H9 (cell line): ENCODE measurements at regions not wholly inside any gene's neighbourhood (a gene's known extent, or its start where the extent isn't known, plus 50 kb on each side); places are given as distances from the start of the nearest gene placed in this dataset.

Experiments
- DNase-seq: peaks from one replicate; pipeline ENCODE4 v3.0.0-alpha.2; 2017
- H2AFZ ChIP-seq: one replicate; pipeline ENCODE4 v1.6.1; 2013; ENCODE audit warnings: mild to moderate bottlenecking, low read length, control low read depth, moderate library complexity
- H2AK5ac ChIP-seq: 2 replicates; pipeline ENCODE4 v1.6.1; 2013; ENCODE audit warnings: low read length, control low read depth, mixed read lengths; ENCODE audit not compliant: insufficient read length
- H2BK120ac ChIP-seq: one replicate; pipeline ENCODE4 v1.6.1; 2013; ENCODE audit warnings: low read depth, mild to moderate bottlenecking, low read length, control low read depth, inconsistent platforms; ENCODE audit not compliant: poor library complexity, severe bottlenecking
- H2BK12ac ChIP-seq: 2 replicates; pipeline ENCODE4 v1.6.1; 2013; ENCODE audit warnings: low read length, control low read depth, mixed read lengths, low read depth; ENCODE audit not compliant: insufficient read length
- H2BK15ac ChIP-seq: 2 replicates; pipeline ENCODE4 v1.6.1; 2013; ENCODE audit warnings: low read depth, low read length, control low read depth
- H2BK20ac ChIP-seq: one replicate; pipeline ENCODE4 v1.6.1; 2013; ENCODE audit warnings: low read depth, mild to moderate bottlenecking, low read length, control low read depth, inconsistent platforms; ENCODE audit not compliant: poor library complexity, severe bottlenecking
- H2BK5ac ChIP-seq: 2 replicates; pipeline ENCODE4 v1.6.1; 2013; ENCODE audit warnings: low read length, control low read depth, mixed read lengths; ENCODE audit not compliant: insufficient read length
- H3K14ac ChIP-seq: 2 replicates; pipeline ENCODE4 v1.6.1; 2013; ENCODE audit warnings: low read length, control low read depth; ENCODE audit not compliant: insufficient read depth
- H3K18ac ChIP-seq: 2 replicates; pipeline ENCODE4 v1.6.1; 2013; ENCODE audit warnings: low read depth, mild to moderate bottlenecking, mixed read lengths, low read length, control low read depth; ENCODE audit not compliant: insufficient read length
- H3K23ac ChIP-seq: 2 replicates; pipeline ENCODE4 v1.6.1; 2013; ENCODE audit warnings: low read length, control low read depth, mixed read lengths, low read depth; ENCODE audit not compliant: insufficient read length
- H3K23me2 ChIP-seq: 2 replicates; pipeline ENCODE4 v1.6.1; 2013; ENCODE audit warnings: low read depth, mild to moderate bottlenecking, mixed read lengths, low read length, control low read depth; ENCODE audit not compliant: insufficient read length, poor library complexity, severe bottlenecking
- H3K27ac ChIP-seq: 2 replicates; pipeline ENCODE4 v1.5.1; 2013; ENCODE audit warnings: low read length, control low read depth, mixed read lengths, low read depth; ENCODE audit not compliant: insufficient read length
- H3K27me3 ChIP-seq: 2 replicates; pipeline ENCODE4 v1.6.1; 2013; ENCODE audit warnings: low read length, control low read depth, inconsistent platforms; ENCODE audit not compliant: insufficient read depth
- H3K4ac ChIP-seq: 2 replicates; pipeline ENCODE4 v1.6.1; 2013; ENCODE audit warnings: low read depth, mild to moderate bottlenecking, control low read depth, inconsistent platforms, low read length, moderate library complexity
- H3K4me1 ChIP-seq: 2 replicates; pipeline ENCODE4 v1.6.1; 2013; ENCODE audit warnings: low read length, control low read depth, inconsistent platforms; ENCODE audit not compliant: insufficient read depth
- H3K4me2 ChIP-seq: 2 replicates; pipeline ENCODE4 v1.6.1; 2013; ENCODE audit warnings: low read length, control low read depth, mixed read lengths; ENCODE audit not compliant: insufficient read length, insufficient read depth
- H3K56ac ChIP-seq: 2 replicates; pipeline ENCODE4 v1.6.1; 2013; ENCODE audit warnings: low read depth, mild to moderate bottlenecking, mixed read lengths, low read length, control low read depth; ENCODE audit not compliant: insufficient read length
- H3K79me1 ChIP-seq: 2 replicates; pipeline ENCODE4 v1.6.1; 2013; ENCODE audit warnings: low read depth, mild to moderate bottlenecking, moderate library complexity, low read length, control low read depth, inconsistent platforms; ENCODE audit not compliant: insufficient read depth, poor library complexity, severe bottlenecking
- H3K79me2 ChIP-seq: 2 replicates; pipeline ENCODE4 v1.6.1; 2013; ENCODE audit warnings: low read length, control low read depth, inconsistent platforms; ENCODE audit not compliant: insufficient read depth
- H3K9ac ChIP-seq: 2 replicates; pipeline ENCODE4 v1.6.1; 2013; ENCODE audit warnings: low read length, control low read depth, mixed read lengths; ENCODE audit not compliant: insufficient read length; ENCODE audit errors: extremely low read depth
- H3K9me3 ChIP-seq: one replicate; pipeline ENCODE4 v1.6.1; 2013; ENCODE audit warnings: low read depth, low read length, inconsistent platforms; ENCODE audit not compliant: control insufficient read depth
- H3T11ph ChIP-seq: one replicate; pipeline ENCODE4 v1.6.1; 2013; ENCODE audit warnings: mild to moderate bottlenecking, low read length, control low read depth, inconsistent platforms
- H4K20me1 ChIP-seq: one replicate; pipeline ENCODE4 v1.6.1; 2013; ENCODE audit not compliant: control insufficient read depth, insufficient read length, insufficient read depth
- H4K5ac ChIP-seq: 2 replicates; pipeline ENCODE4 v1.6.1; 2013; ENCODE audit warnings: low read depth, mild to moderate bottlenecking, mixed read lengths, low read length, control low read depth; ENCODE audit not compliant: insufficient read length
- H4K8ac ChIP-seq: replicated peaks from 2 replicates; pipeline ENCODE4 v1.6.1; 2013; ENCODE audit warnings: low read length, control low read depth, mixed read lengths, low read depth; ENCODE audit not compliant: insufficient read length
- H4K91ac ChIP-seq: 2 replicates; pipeline ENCODE4 v1.6.1; 2013; ENCODE audit warnings: low read depth, mild to moderate bottlenecking, moderate library complexity, mixed read lengths, low read length, control low read depth; ENCODE audit not compliant: insufficient read length
- H3K27ac Mint-ChIP-seq, 3 experiments: 2 replicates in 2 of 3; 3 replicates in 1 of 3; pipeline ENCODE4 v1.8.0; 2020 to 2021; ENCODE audit warnings: mixed read lengths in 3 of 3, mild to moderate bottlenecking in 1 of 3, moderate library complexity in 1 of 3
- H3K27me3 Mint-ChIP-seq: 2 replicates; pipeline ENCODE4 v1.8.0; 2021; ENCODE audit warnings: low read depth, mild to moderate bottlenecking, moderate library complexity, mixed read lengths
- H3K36me3 Mint-ChIP-seq, 3 experiments: 2 replicates in 2 of 3; 3 replicates in 1 of 3; pipeline ENCODE4 v1.8.0; 2020 to 2021; ENCODE audit warnings: low read depth in 3 of 3, mixed read lengths in 3 of 3; ENCODE audit not compliant: insufficient read depth in 1 of 3
- H3K4me1 Mint-ChIP-seq, 2 experiments: 2 replicates each; pipeline ENCODE4 v1.8.0; 2020; ENCODE audit warnings: mixed read lengths in 2 of 2
- H3K4me3 Mint-ChIP-seq, 2 experiments: 2 replicates in 1 of 2; 3 replicates in 1 of 2; pipeline ENCODE4 v1.8.0; 2020 to 2021; ENCODE audit warnings: mild to moderate bottlenecking in 2 of 2, mixed read lengths in 2 of 2, moderate library complexity in 1 of 2
- H3K9me3 Mint-ChIP-seq, 2 experiments: 2 replicates in 1 of 2; 3 replicates in 1 of 2; pipeline ENCODE4 v1.8.0; 2020; ENCODE audit warnings: mild to moderate bottlenecking in 2 of 2, mixed read lengths in 2 of 2, moderate library complexity in 1 of 2
- WGBS: extraction: QIAGEN DNeasy Blood & Tissue Kit; methylation state at CpG from one replicate; pipeline ENCODE4 v1.1.7; 2013; ENCODE audit warnings: missing lambda C conversion rate, low lambda C conversion rate, mixed read lengths; ENCODE audit not compliant: insufficient read length; ENCODE audit errors: extremely low coverage; 5-methylcytosine and 5-hydroxymethylcytosine counted together
- TF ChIP-seq, protein P1 (sequence below): fragments of 200-600 bp; sonication (generic); conservative IDR thresholded peaks from 3 replicates; pipeline ENCODE4 v1.8.0; 2021; ENCODE audit warnings: antibody characterized with exemption, mild to moderate bottlenecking

- H3K27ac Mint-ChIP-seq: no peak overlapping the region
- Histone ChIP-seq H4K20me1 (no peaks in the 10 kb centered on the region), H2BK120ac (no peak overlapping the region), H3K56ac (no peak overlapping the region), H2AFZ (no peak overlapping the region), H3K14ac (no peak overlapping the region), H4K8ac (no peak overlapping the region), H4K5ac (no peak overlapping the region), H4K91ac (no peak overlapping the region), H3K18ac (no peak overlapping the region), H3T11ph (no peak overlapping the region), H3K79me1 (no peaks in the 10 kb centered on the region), H3K27ac (no peak overlapping the region), H3K4me2 (no peak overlapping the region), H3K23me2 (no peaks in the 10 kb centered on the region), H3K79me2 (no peaks in the 10 kb centered on the region), H3K4me1 (no peaks in the 10 kb centered on the region; the same call in 1 of the 2 replicates), H3K27me3 (no peaks in the 10 kb centered on the region), H2BK12ac (no peak overlapping the region), H2AK5ac (no peak overlapping the region), H2BK5ac (no peak overlapping the region), H3K23ac (no peak overlapping the region), H3K4ac (no peak overlapping the region), H2BK15ac (no peak overlapping the region), H3K9me3 (no peaks in the 10 kb centered on the region), H3K9ac (no peak overlapping the region), H2BK20ac (no peak overlapping the region)
- TF ChIP-seq, protein P1, sequence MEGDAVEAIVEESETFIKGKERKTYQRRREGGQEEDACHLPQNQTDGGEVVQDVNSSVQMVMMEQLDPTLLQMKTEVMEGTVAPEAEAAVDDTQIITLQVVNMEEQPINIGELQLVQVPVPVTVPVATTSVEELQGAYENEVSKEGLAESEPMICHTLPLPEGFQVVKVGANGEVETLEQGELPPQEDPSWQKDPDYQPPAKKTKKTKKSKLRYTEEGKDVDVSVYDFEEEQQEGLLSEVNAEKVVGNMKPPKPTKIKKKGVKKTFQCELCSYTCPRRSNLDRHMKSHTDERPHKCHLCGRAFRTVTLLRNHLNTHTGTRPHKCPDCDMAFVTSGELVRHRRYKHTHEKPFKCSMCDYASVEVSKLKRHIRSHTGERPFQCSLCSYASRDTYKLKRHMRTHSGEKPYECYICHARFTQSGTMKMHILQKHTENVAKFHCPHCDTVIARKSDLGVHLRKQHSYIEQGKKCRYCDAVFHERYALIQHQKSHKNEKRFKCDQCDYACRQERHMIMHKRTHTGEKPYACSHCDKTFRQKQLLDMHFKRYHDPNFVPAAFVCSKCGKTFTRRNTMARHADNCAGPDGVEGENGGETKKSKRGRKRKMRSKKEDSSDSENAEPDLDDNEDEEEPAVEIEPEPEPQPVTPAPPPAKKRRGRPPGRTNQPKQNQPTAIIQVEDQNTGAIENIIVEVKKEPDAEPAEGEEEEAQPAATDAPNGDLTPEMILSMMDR: no peak
- peaks cover 5 to 13% of the 10 kb centered on the region in 2 experiments for H3K4me1 Mint-ChIP-seq
- no CpG with 5 or more reads among the region's 10 CpGs for WGBS
- DNase-seq: peak; percentile 14
- H3K4me3 Mint-ChIP-seq: no peak overlapping the region
- no peaks in the 10 kb centered on the region; a peak in 1 of 5 replicates for H3K9me3 Mint-ChIP-seq
- no peaks in the 10 kb centered on the region; the same call in 1 of the 2 replicates for H3K27me3 Mint-ChIP-seq
- no peaks in the 10 kb centered on the region for H3K36me3 Mint-ChIP-seq
These were observed 133.3 kb downstream of the CPZ start for GRCh38 chr4:8725845-8726244.
